ENCODE measurements at regions not wholly inside any gene's neighbourhood (a gene's known extent, or its start where the extent isn't known, plus 50 kb on each side); places are given as distances from the start of the nearest gene placed in this dataset.
"Not testable (repeated sequence)": the region's sequence is repeated elsewhere in the genome, so short reads cannot be mapped to it uniquely, and the experiment has no call there.

- TF ChIP-seq CTCF (IDR thresholded peaks at IDR 0.05) (no peak), POLR2A (IDR thresholded peaks at IDR 0.05) (no peak)
- Histone ChIP-seq H3K4me3 (no peak overlapping the region), H3K36me3 (no peaks in the 10 kb centered on the region), H3K4me1 (peaks cover 0 to 3% (median 0%) of the 10 kb centered on the region in 3 donors), H3K9me3 (no peaks in the 10 kb centered on the region), H3K27me3 (no peaks in the 10 kb centered on the region), H3K27ac (no peak overlapping the region)
- intact Hi-C loops (cut with DNase I): no loop called here
- 60 to 70% methylated on average over 6 of the region's 6 CpGs for WGBS, 2 donors
- DNase-seq: no peak
These were observed 217.4 kb upstream of the PDE3A start for GRCh38 chr12:20150835-20151422.

- intact Hi-C loops (cut with DNase I): no loop called here
- 95% methylated on average over 1 of the region's 1 CpG for WGBS, 2 donors
- Histone ChIP-seq H3K4me3 (no peak overlapping the region), H3K36me3 (no peaks in the 10 kb centered on the region), H3K27me3 (no peaks in the 10 kb centered on the region), H3K4me1 (peaks cover 0 to 3% (median 0%) of the 10 kb centered on the region in 3 donors), H3K27ac (no peak overlapping the region), H3K9me3 (no peaks in the 10 kb centered on the region)
- no peak for DNase-seq
- TF ChIP-seq CTCF (IDR thresholded peaks at IDR 0.05): no peak
- TF ChIP-seq POLR2A (IDR thresholded peaks at IDR 0.05): no peak
These were observed 214.3 kb upstream of the PDE3A start for GRCh38 chr12:20154052-20154451.

GRCh38 chr12:20155374-20155773, 213.0 kb upstream of the PDE3A start:
- TF ChIP-seq POLR2A (IDR thresholded peaks at IDR 0.05) (no peak), CTCF (IDR thresholded peaks at IDR 0.05) (no peak)
- intact Hi-C loops (cut with DNase I): no loop called here
- Histone ChIP-seq H3K4me1 (peaks cover 0 to 3% (median 0%) of the 10 kb centered on the region in 3 donors), H3K4me3 (no peak overlapping the region), H3K36me3 (no peaks in the 10 kb centered on the region), H3K27ac (no peak overlapping the region), H3K27me3 (no peaks in the 10 kb centered on the region), H3K9me3 (no peaks in the 10 kb centered on the region)
- DNase-seq: no peak
- WGBS, 2 donors: 70 to 71% methylated on average over 1 of the region's 1 CpG

DNA sequence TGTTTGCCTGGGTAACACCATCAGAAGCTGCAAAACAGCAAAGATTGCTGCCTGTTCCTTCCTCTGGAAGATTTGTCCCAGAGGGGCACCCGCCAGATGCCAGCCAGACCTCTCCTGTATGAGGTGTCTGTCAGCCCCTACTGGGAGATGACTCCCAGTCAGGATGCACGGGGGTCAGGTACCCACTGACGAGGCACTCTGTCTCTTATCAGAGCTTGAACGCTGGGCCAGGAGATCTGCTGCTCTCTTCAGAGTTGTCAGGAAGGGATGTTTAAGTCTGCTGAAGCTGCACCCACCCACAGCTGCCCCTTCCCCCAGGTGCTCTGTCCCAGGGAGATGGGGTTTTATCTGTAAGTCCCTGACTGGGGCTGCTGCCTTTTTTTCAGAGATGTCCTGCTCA, 207.4 kb upstream of the PDE3A start:
- H3K4me3 ChIP-seq; H3K27me3 ChIP-seq; H3K4me1 ChIP-seq; DNase-seq; H3K36me3 ChIP-seq; H3K9me3 ChIP-seq; H3K27ac ChIP-seq; intact Hi-C loops (cut with DNase I): not testable (repeated sequence)
- no CpG with 5 or more reads among the region's 4 CpGs for WGBS, 2 donors

- DNase-seq: no peak
- H3K4me3 ChIP-seq: no peak overlapping the region
- no peaks in the 10 kb centered on the region for H3K27me3 ChIP-seq
- TF ChIP-seq POLR2A (IDR thresholded peaks at IDR 0.05): no peak
- no peak for TF ChIP-seq CTCF (IDR thresholded peaks at IDR 0.05)
- 75 to 83% methylated on average over 7 to 8 of the region's 9 CpGs for WGBS, 2 donors
- no peaks in the 10 kb centered on the region for H3K36me3 ChIP-seq
- H3K4me1 ChIP-seq: no peaks in the 10 kb centered on the region
- no peaks in the 10 kb centered on the region for H3K9me3 ChIP-seq
- no peak overlapping the region for H3K27ac ChIP-seq
- intact Hi-C loops (cut with DNase I): no loop called here
These were observed 193.7 kb upstream of the PDE3A start for GRCh38 chr12:20174528-20175175.
